Activated T-helper 17 cell treated with anti-CD3 and anti-CD28 coated beads, Interleukin-2, amount 50 U/mL, for 72 hours (primary cell): ENCODE measurements at regions not wholly inside any gene's neighbourhood (a gene's known extent, or its start where the extent isn't known, plus 50 kb on each side); places are given as distances from the start of the nearest gene placed in this dataset.

ENCODE experiments used
- ATAC-seq: fragments of 150-1000 bp; cut with Tn5 transposase; replicated peaks from 2 replicates; pipeline ENCODE4 v1.10.0; 2021; ENCODE audit warnings: mild to moderate bottlenecking, moderate library complexity
- H3K27ac Mint-ChIP-seq: one replicate; pipeline ENCODE4 v1.8.0; 2022; ENCODE audit warnings: mixed read lengths
- H3K27me3 Mint-ChIP-seq: one replicate; pipeline ENCODE4 v1.8.0; 2022; ENCODE audit warnings: mixed read lengths
- H3K36me3 Mint-ChIP-seq: one replicate; pipeline ENCODE4 v1.8.0; 2022; ENCODE audit warnings: low read depth, mild to moderate bottlenecking, mixed read lengths
- H3K4me1 Mint-ChIP-seq: one replicate; pipeline ENCODE4 v1.8.0; 2022; ENCODE audit warnings: mixed read lengths
- H3K4me3 Mint-ChIP-seq: one replicate; pipeline ENCODE4 v1.8.0; 2022; ENCODE audit warnings: mild to moderate bottlenecking, mixed read lengths
- H3K9me3 Mint-ChIP-seq: one replicate; pipeline ENCODE4 v1.8.0; 2022; ENCODE audit warnings: mixed read lengths

- H3K36me3 Mint-ChIP-seq, result no peaks in the 10 kb centered on the region
Observed at GRCh38 chr5:167305591-167306213, 985.7 kb upstream of the WWC1 start.

GRCh38 chr5:167307042-167307441 lies 984.4 kb upstream of the WWC1 start:
- H3K9me3 Mint-ChIP-seq, result peaks cover 23% of the 10 kb centered on the region
- H3K4me1 Mint-ChIP-seq, result peaks cover 5% of the 10 kb centered on the region
- no peak for ATAC-seq
- H3K36me3 Mint-ChIP-seq, result no peaks in the 10 kb centered on the region
- no peak overlapping the region for H3K27ac Mint-ChIP-seq
- no peaks in the 10 kb centered on the region for H3K27me3 Mint-ChIP-seq
- no peak overlapping the region for H3K4me3 Mint-ChIP-seq

More at GRCh38 chr5:167305591-167306213, 985.7 kb upstream of the WWC1 start:
- Mint-ChIP-seq H3K27me3 (no peaks in the 10 kb centered on the region), H3K4me1 (peaks cover 5% of the 10 kb centered on the region), H3K4me3 (no peak overlapping the region), H3K27ac (no peak overlapping the region), H3K9me3 (peaks cover 25% of the 10 kb centered on the region)
- ATAC-seq, result no peak

- Mint-ChIP-seq H3K4me3 (no peak overlapping the region), H3K36me3 (no peaks in the 10 kb centered on the region), H3K4me1 (no peaks in the 10 kb centered on the region), H3K27ac (no peak overlapping the region), H3K27me3 (no peaks in the 10 kb centered on the region), H3K9me3 (peaks cover 19% of the 10 kb centered on the region)
- no peak for ATAC-seq
Observed at GRCh38 chr5:167308466-167308865, 983.0 kb upstream of the WWC1 start.

- Mint-ChIP-seq H3K27me3 (no peaks in the 10 kb centered on the region), H3K4me3 (no peak overlapping the region), H3K36me3 (no peaks in the 10 kb centered on the region), H3K9me3 (peaks cover 11% of the 10 kb centered on the region), H3K27ac (no peak overlapping the region), H3K4me1 (no peaks in the 10 kb centered on the region)
- ATAC-seq, result no peak
Observed at GRCh38 chr5:167309941-167310517, 981.4 kb upstream of the WWC1 start.

- H3K4me3 Mint-ChIP-seq, result no peak overlapping the region
- no peaks in the 10 kb centered on the region for H3K36me3 Mint-ChIP-seq
- H3K27me3 Mint-ChIP-seq, result no peaks in the 10 kb centered on the region
- no peaks in the 10 kb centered on the region for H3K4me1 Mint-ChIP-seq
- no peak overlapping the region for H3K27ac Mint-ChIP-seq
- no peak for ATAC-seq
- H3K9me3 Mint-ChIP-seq, result peaks cover 10% of the 10 kb centered on the region
Observed at GRCh38 chr5:167311340-167311739, 980.1 kb upstream of the WWC1 start.

- H3K27me3 Mint-ChIP-seq, result no peaks in the 10 kb centered on the region
- H3K27ac Mint-ChIP-seq, result no peak overlapping the region
- H3K4me1 Mint-ChIP-seq, result no peaks in the 10 kb centered on the region
- no peaks in the 10 kb centered on the region for H3K36me3 Mint-ChIP-seq
- H3K9me3 Mint-ChIP-seq, result peaks cover 11% of the 10 kb centered on the region
- no peak for ATAC-seq
- H3K4me3 Mint-ChIP-seq, result no peak overlapping the region
Observed at GRCh38 chr5:167312225-167312624, 979.2 kb upstream of the WWC1 start.

- no peaks in the 10 kb centered on the region for H3K4me1 Mint-ChIP-seq
- peaks cover 11% of the 10 kb centered on the region for H3K9me3 Mint-ChIP-seq
- H3K4me3 Mint-ChIP-seq, result no peak overlapping the region
- no peaks in the 10 kb centered on the region for H3K36me3 Mint-ChIP-seq
- ATAC-seq, result no peak
- H3K27ac Mint-ChIP-seq, result no peak overlapping the region
- no peaks in the 10 kb centered on the region for H3K27me3 Mint-ChIP-seq
Observed at GRCh38 chr5:167315762-167316161, 975.7 kb upstream of the WWC1 start.

- Mint-ChIP-seq H3K27me3 (no peaks in the 10 kb centered on the region), H3K9me3 (peaks cover 8% of the 10 kb centered on the region), H3K27ac (no peak overlapping the region), H3K36me3 (no peaks in the 10 kb centered on the region), H3K4me1 (no peaks in the 10 kb centered on the region), H3K4me3 (no peak overlapping the region)
- no peak for ATAC-seq
Observed at GRCh38 chr5:167317884-167318283, 973.6 kb upstream of the WWC1 start.

GRCh38 chr5:167319243-167319642 lies 972.2 kb upstream of the WWC1 start:
- ATAC-seq, result no peak
- Mint-ChIP-seq H3K27ac (no peak overlapping the region), H3K36me3 (no peaks in the 10 kb centered on the region), H3K9me3 (peaks cover 8% of the 10 kb centered on the region), H3K27me3 (no peaks in the 10 kb centered on the region), H3K4me1 (no peaks in the 10 kb centered on the region), H3K4me3 (no peak overlapping the region)

- Mint-ChIP-seq H3K9me3 (peaks cover 8% of the 10 kb centered on the region), H3K27me3 (no peaks in the 10 kb centered on the region), H3K36me3 (no peaks in the 10 kb centered on the region), H3K27ac (no peak overlapping the region), H3K4me1 (no peaks in the 10 kb centered on the region), H3K4me3 (no peak overlapping the region)
- no peak for ATAC-seq
Observed at GRCh38 chr5:167320019-167320418, 971.4 kb upstream of the WWC1 start.

- H3K4me3 Mint-ChIP-seq, result no peak overlapping the region
- no peak overlapping the region for H3K27ac Mint-ChIP-seq
- no peaks in the 10 kb centered on the region for H3K4me1 Mint-ChIP-seq
- no peaks in the 10 kb centered on the region for H3K36me3 Mint-ChIP-seq
- H3K27me3 Mint-ChIP-seq, result no peaks in the 10 kb centered on the region
- ATAC-seq, result no peak
- H3K9me3 Mint-ChIP-seq, result peaks cover 7% of the 10 kb centered on the region
Observed at GRCh38 chr5:167332309-167332708, 959.1 kb upstream of the WWC1 start.

GRCh38 chr5:167336161-167336560 lies 955.3 kb upstream of the WWC1 start:
- Mint-ChIP-seq H3K36me3 (no peaks in the 10 kb centered on the region), H3K27me3 (no peaks in the 10 kb centered on the region), H3K4me1 (no peaks in the 10 kb centered on the region), H3K27ac (no peak overlapping the region), H3K4me3 (no peak overlapping the region), H3K9me3 (peaks cover 17% of the 10 kb centered on the region)
- no peak for ATAC-seq

- Mint-ChIP-seq H3K4me1 (no peaks in the 10 kb centered on the region), H3K36me3 (no peaks in the 10 kb centered on the region), H3K9me3 (peaks cover 17% of the 10 kb centered on the region), H3K27ac (no peak overlapping the region), H3K27me3 (no peaks in the 10 kb centered on the region), H3K4me3 (no peak overlapping the region)
- ATAC-seq, result no peak
Observed at GRCh38 chr5:167339205-167339604, 952.2 kb upstream of the WWC1 start.

- Mint-ChIP-seq H3K4me3 (no peak overlapping the region), H3K36me3 (no peaks in the 10 kb centered on the region), H3K4me1 (no peaks in the 10 kb centered on the region), H3K9me3 (peaks cover 6% of the 10 kb centered on the region), H3K27me3 (no peaks in the 10 kb centered on the region), H3K27ac (no peak overlapping the region)
- no peak for ATAC-seq
Observed at GRCh38 chr5:167346461-167346860, 945.0 kb upstream of the WWC1 start.

- ATAC-seq, result no peak
- H3K27me3 Mint-ChIP-seq, result no peaks in the 10 kb centered on the region
- no peaks in the 10 kb centered on the region for H3K36me3 Mint-ChIP-seq
- no peaks in the 10 kb centered on the region for H3K4me1 Mint-ChIP-seq
- H3K27ac Mint-ChIP-seq, result no peak overlapping the region
- peaks cover 6% of the 10 kb centered on the region for H3K9me3 Mint-ChIP-seq
- no peak overlapping the region for H3K4me3 Mint-ChIP-seq
Observed at GRCh38 chr5:167348251-167348926, 943.1 kb upstream of the WWC1 start.
